ENCODE measurements at regions not wholly inside any gene's neighbourhood (a gene's known extent, or its start where the extent isn't known, plus 50 kb on each side); places are given as distances from the start of the nearest gene placed in this dataset.
"Not testable (repeated sequence)": the region's sequence is repeated elsewhere in the genome, so short reads cannot be mapped to it uniquely, and the experiment has no call there.

GRCh38 chr2:220374282-220374681 is 746.9 kb downstream of the SLC4A3 start:
- no peak for DNase-seq

DNA sequence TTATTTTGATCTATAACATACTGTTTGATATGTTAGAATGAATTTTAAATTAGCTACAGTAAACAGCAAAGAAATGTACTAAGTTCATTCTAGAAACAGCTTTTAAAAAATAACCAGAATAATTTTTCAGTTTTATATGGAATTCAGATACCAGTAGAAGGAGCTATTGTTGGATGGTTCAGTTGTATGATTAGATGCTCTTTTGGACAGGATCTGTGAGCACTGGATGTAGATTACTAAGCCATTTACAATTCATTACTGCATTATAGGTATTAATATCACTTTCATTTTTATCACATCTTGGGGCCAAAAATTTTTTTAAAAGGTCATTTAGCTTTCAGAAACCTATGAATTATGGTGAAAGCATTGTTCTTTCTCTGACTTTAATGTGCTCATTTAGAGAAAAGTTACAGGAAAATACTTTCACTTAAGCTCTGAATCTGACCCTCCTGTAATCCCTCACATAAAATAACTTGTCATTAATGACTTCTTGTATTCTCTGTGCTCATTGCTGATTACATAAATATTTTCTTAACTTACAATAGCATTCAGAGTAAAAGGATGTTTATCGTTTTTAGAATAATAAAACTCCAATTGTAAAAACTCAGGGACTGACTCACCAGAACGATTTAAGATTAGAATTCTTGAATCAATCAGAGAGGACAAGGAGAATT is 750.2 kb downstream of the SLC4A3 start:
- DNase-seq, result no peak

DNA sequence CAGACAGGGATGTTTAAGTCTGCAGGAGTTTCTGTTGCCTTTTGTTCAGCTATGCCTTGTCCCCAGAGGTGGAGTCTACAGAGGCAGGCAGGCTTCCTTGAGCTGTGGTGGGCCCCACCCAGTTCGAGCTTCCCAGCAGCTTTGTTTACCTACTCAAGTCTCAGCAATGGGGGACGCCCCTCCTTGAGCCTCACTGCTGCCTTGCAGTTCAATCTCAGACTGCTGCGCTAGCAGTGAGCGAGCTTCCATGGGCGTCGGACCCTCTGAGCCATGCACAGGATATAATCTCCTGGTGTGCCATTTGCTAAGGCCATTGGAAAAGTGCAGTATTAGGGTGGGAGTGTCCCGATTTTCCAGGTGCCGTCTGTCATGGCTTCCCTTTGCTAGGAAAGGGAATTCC is 760.3 kb downstream of the SLC4A3 start:
- not testable (repeated sequence) for DNase-seq

- DNase-seq, result no peak
Observed at GRCh38 chr2:220393711-220394110, 766.3 kb downstream of the SLC4A3 start.

- no peak for DNase-seq
Observed at GRCh38 chr2:220394433-220394832, 767.0 kb downstream of the SLC4A3 start.

DNA sequence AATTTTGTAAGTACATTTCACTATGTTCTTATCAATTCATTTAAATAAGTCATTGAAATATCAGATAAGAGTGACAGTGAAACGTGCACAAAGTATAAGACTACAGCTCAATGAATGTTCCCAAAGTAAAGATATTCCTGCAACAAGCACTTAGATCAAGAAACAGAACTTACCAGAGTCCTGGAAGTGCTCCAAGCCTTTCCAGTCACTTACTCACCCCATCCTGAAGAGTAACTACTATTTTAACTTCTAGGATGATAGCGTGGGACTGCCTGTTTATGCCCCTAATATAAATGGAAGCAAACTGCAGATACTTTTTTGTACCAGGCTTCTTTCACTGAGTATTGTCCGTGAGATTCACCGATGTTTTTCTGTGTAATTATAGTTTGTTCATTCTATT is 768.9 kb downstream of the SLC4A3 start:
- no peak for DNase-seq

GRCh38 chr2:220410296-220410695 is 782.9 kb downstream of the SLC4A3 start:
- no peak for DNase-seq

DNA sequence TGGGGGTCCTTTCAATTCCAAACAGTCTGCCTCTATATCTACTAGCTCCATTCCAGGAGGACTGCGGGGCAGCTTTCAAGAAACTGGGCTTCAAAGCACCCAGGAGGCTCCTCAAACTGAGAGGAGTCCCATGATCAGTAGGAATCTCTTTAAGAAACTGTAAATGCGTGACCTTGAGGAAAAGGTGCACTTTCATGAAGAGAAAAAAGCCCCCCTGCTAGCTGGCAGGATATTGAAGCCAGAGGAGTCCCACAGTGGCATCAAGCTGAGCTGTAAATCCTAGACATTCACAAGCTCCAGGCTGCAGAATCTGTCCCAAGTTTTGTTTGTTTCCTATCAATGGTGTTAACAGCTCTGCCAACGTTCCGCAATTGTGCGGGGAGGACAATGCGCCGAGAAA is 790.1 kb downstream of the SLC4A3 start:
- DNase-seq, result no peak

DNA sequence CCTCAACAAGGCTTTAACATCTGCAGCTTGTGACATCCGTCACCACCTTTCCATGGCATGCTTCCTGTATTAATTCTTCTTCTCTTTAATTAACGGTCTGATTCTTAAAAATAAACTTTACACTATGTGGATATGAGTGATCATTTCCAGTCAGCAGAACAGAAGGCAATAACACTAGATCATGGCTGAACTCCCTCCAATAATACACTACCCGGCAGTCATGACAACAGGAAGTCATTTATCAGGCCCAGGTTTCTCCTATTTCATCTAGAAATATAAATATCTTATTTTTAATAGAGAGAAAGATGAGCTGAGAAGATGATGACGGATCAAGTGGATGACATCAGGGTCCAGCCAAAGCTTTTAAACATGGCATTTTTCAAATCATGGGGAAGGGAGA is 792.2 kb downstream of the SLC4A3 start:
- no peak for DNase-seq

GRCh38 chr2:220420820-220421219 is 793.4 kb downstream of the SLC4A3 start:
- no peak for DNase-seq

GRCh38 chr2:220422676-220423075 is 795.2 kb downstream of the SLC4A3 start:
- no peak for DNase-seq

DNA sequence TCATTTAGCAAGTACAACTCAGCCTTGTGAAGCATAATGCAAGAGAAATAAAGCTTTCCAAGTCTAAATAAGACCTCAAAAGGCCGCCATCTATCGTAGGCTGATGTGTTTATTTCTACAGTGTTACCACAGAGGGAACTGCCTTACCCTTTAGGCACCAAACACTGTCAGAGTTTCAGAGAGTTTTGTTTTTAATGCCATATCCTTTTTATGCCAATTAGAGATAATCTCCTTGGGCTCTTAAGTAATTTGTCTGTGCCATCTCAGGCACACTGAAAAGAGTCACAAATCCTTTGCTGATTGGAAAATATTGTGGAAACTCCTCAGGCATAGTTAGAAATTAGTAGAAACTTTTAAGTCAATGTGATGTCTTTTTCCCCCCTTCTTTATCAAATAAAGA is 797.1 kb downstream of the SLC4A3 start:
- DNase-seq, result no peak

- no peak for DNase-seq
Observed at GRCh38 chr2:220432645-220433044, 805.2 kb downstream of the SLC4A3 start.

- DNase-seq, result no peak
Observed at GRCh38 chr2:220433131-220433530, 805.7 kb downstream of the SLC4A3 start.

DNA sequence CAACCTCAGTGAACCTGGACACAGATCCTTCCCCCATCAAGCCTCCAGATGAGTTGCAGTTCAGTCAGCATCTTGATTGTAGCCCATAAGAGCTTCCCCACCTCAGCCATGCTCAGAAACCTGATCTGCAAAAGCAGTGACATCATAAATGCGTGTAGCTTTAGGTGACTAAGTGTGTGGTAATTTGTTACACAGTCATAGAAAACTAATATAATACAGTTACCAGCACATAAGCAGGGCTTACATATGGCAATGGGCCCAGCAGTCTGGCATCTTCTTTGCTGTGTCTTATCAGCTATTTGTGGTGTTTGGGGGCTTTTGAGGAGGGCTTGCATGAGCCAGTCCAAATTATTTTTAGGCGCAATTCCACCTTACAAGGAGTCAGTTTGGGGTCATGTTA is 807.0 kb downstream of the SLC4A3 start:
- no peak for DNase-seq

DNA sequence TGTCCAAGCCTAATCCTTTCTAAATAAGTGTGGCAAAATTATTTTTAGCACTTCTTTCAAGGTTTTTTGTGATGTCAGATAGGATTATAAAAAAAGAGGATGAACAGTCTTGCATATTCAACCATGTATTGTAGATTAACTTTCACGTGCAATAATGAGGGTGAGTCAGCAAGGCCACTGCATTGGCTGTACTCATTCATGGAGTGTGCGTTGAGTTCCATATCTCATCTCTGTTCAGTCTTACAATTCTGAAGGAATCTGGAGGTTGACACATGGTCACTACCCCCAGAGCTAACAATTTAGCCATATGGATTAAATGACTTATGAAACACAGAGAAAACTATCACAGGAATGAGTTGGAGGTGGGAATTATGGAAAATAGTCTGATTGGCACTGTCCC is 810.5 kb downstream of the SLC4A3 start:
- no peak for DNase-seq

GRCh38 chr2:220440731-220441130 is 813.3 kb downstream of the SLC4A3 start:
- DNase-seq, result no peak

DNA sequence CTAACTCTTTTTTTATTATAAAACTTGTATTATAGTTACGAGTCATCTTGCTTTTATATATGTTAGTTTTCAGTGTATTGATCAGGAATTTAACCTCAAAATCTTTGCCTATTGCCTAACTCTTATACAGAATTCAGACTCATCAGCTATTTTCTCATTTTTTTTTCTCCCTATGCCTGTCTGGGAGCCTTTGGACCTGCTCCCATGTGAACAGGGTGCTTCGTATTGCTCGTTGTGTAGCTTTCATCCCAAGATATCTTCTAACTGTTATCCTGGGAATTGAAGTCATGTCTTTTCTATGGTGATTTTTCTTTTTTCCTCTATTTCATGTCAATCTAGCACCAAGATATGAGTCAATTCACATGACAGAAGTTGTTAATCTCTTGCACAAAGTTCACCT is 814.0 kb downstream of the SLC4A3 start:
- DNase-seq, result no peak

- DNase-seq, result no peak
Observed at GRCh38 chr2:220442012-220442411, 814.6 kb downstream of the SLC4A3 start.

- no peak for DNase-seq
Observed at GRCh38 chr2:220445429-220446105, 818.1 kb downstream of the SLC4A3 start.

- DNase-seq, result no peak
Observed at GRCh38 chr2:220446106-220446712, 818.8 kb downstream of the SLC4A3 start.

GRCh38 chr2:220450846-220451245 is 823.4 kb downstream of the SLC4A3 start:
- DNase-seq, result no peak

- no peak for DNase-seq
Observed at GRCh38 chr2:220451438-220451837, 824.0 kb downstream of the SLC4A3 start.

DNA sequence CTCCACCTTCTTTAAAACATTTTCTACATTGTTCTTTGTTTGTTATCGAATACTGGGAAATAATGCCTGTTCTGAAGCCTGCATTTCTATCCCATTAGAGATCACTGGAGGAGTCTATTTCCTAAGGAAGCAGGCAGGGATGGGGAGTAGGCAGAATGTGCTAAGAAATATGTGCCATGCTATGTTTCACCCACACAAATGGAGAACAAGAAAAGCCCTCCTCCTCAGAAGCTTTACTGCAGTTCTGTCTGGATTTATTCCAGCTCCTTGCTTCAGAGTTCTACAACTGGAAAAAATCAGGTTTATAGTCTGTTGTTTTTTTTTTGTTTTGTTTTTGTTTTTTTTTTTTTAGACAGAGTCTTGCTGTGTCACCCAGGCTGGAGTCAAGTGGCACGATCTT is 825.1 kb downstream of the SLC4A3 start:
- DNase-seq, result no peak
